GM12891 (cell line): ENCODE measurements at regions not wholly inside any gene's neighbourhood (a gene's known extent, or its start where the extent isn't known, plus 50 kb on each side); places are given as distances from the start of the nearest gene placed in this dataset.

Source experiments
- DNase-seq: peaks from one replicate; pipeline ENCODE4 v3.0.0; 2011; ENCODE audit warnings: low spot score; ENCODE audit not compliant: insufficient read length
- FAIRE-seq: peaks from 2 replicates; lab custom pipeline; 2011; peaks lifted over from hg19 to GRCh38; lab: Jason Lieb, UNC
- PAX5 ChIP-seq: IDR thresholded peaks from 2 replicates; pipeline ENCODE4 v1.6.1; 2011; ENCODE audit warnings: low read length, moderate library complexity, mild to moderate bottlenecking; ENCODE audit not compliant: insufficient read depth, severe bottlenecking
- POLR2A ChIP-seq: IDR thresholded peaks from 2 replicates; pipeline ENCODE4 v1.6.1; 2011; ENCODE audit warnings: low read depth, low read length, control low read depth
- POLR2AphosphoS5 ChIP-seq: IDR thresholded peaks from 2 replicates; pipeline ENCODE4 v1.6.1; 2011; ENCODE audit warnings: low read depth, low read length, control low read depth
- POU2F2 ChIP-seq: IDR thresholded peaks from 2 replicates; pipeline ENCODE4 v1.6.1; 2011; ENCODE audit warnings: low read depth, mild to moderate bottlenecking, control low read depth, low read length, moderate library complexity
- SPI1 ChIP-seq: IDR thresholded peaks from 2 replicates; pipeline ENCODE4 v1.6.1; 2011; ENCODE audit warnings: low read depth, low read length, control low read depth
- TAF1 ChIP-seq: IDR thresholded peaks from 2 replicates; pipeline ENCODE4 v1.6.1; 2011; ENCODE audit warnings: low read depth, low read length, control low read depth

GRCh38 chr11:82315093-82315492, 418.6 kb downstream of the FAM181B start:
- TF ChIP-seq SPI1 = no peak
- no peak for TF ChIP-seq POLR2AphosphoS5
- no peak for TF ChIP-seq POLR2A
- no peak for TF ChIP-seq POU2F2
- TF ChIP-seq TAF1 = no peak
- no peak for TF ChIP-seq PAX5
- DNase-seq = peak; percentile 12
- FAIRE-seq = no peak

DNA sequence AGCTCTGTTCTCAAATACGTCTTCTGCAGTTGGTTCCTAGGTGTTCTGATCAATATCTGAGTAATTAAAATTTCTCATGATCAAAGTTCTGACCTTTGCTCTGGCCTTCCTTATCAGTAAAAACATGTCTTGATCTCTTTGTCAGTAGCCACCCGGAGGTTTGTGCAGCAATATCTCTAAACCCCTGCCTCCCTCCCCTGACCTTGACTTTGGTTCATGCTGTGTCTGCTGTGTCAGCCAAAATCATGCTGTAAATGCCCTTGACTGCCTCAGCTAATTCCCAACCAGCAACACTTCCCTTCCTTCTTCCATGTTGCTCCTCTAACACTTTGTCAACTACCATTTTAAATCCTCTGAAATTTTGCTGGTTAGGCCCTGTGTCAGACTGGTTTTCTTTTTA, 424.7 kb downstream of the FAM181B start:
- FAIRE-seq = no peak
- TF ChIP-seq POLR2A = no peak
- DNase-seq = no peak

DNA sequence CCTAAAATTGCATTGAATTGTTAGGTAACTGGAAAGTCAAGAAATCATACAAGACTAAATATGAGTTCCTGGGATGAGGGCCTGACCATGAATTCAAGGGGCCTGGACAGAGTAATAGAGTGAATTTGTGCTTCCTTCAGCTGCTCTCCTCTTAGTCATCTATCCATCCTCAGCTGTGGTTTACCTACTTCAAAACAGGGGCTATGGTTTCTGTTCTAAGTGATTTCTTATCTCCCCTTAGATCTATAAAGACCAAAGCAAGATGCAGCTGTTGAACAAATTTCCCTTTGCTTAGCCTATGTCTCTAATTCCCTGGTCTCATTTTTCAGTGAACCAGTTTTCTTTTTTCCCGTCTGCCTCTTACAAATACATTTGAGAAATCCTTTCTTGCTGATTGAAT, 428.5 kb downstream of the FAM181B start:
- DNase-seq (no peak), FAIRE-seq (no peak)
- TF ChIP-seq POLR2A (no peak), POLR2AphosphoS5 (no peak), POU2F2 (no peak), TAF1 (no peak), PAX5 (no peak), SPI1 (no peak)

GRCh38 chr11:82303671-82304070, 430.0 kb downstream of the FAM181B start:
- FAIRE-seq = no peak
- TF ChIP-seq POU2F2 (no peak), PAX5 (no peak), POLR2A (no peak), TAF1 (no peak), POLR2AphosphoS5 (no peak)
- DNase-seq = no peak

DNA sequence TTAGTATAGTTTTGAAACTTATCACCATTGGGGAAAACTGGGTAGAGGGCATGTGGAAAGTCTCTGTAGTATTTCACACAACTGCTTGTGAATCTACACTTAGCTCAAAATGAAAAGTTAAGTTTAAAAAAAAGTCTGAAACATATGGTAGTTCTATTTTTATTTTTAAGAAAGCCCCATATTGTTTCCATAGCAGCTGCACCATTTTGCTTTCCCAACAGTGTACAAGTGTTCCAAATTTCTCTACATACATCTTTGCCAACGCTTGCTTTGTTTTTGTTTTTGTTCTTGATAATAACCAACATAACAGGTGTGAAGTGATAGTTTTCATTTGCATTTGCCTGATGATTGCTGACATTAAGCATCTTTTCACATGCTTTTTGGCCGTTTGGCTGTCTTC, 445.2 kb downstream of the FAM181B start:
- TF ChIP-seq PAX5 (no peak), SPI1 (no peak), POU2F2 (no peak), TAF1 (no peak), POLR2A (no peak), POLR2AphosphoS5 (no peak)
- DNase-seq (no peak), FAIRE-seq (no peak)

DNA sequence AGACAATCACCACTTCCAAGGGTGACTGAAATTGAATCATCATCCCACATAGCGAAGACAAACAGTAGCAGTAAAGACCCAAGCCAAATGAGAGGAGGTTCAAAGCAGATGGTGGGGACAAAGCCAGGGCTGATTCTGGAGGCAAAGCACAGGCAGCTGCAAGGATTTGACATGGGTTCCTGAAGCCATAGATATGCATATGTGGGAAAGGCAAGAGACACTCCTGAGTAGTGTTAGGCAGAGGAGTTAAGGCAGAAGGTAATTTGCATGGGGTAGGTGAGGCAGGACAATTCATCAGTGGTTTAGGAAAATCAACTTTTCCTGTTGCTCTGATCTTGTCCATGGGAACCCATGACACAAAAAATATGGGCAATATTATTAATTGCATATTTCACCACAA, 462.8 kb downstream of the FAM181B start:
- FAIRE-seq (no peak), DNase-seq (no peak)
- no peak for TF ChIP-seq PAX5

GRCh38 chr11:82268627-82269026, 465.0 kb downstream of the FAM181B start:
- no peak for FAIRE-seq
- no peak for DNase-seq
- TF ChIP-seq SPI1 (peak; percentile 14; the same call in 1 of the 2 replicates), TAF1 (no peak)

- FAIRE-seq (no peak), DNase-seq (no peak)
- no peak for TF ChIP-seq POLR2AphosphoS5
- TF ChIP-seq PAX5 = no peak
- no peak for TF ChIP-seq TAF1
- TF ChIP-seq POLR2A = no peak
- no peak for TF ChIP-seq SPI1
- TF ChIP-seq POU2F2 = no peak
These were observed 466.5 kb downstream of the FAM181B start for GRCh38 chr11:82267186-82267585.

DNA sequence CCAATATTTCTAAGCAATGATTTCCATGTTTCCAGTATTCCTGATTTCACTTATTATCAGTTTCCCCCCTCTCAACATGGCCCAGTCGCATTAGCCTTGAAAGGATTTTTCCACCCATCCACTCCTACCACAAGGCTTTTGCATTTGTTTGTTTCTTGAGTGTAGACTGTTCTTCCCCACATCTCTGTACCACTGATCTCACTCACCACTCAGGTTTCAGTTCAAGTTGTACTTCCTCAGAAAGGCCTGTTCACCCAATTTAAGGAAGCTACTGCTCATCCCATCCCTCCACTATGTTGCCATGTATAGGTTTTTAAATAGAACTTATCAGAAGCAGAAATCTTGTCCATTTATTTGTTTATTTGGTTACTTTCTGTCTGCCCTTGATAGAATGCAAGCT, 472.3 kb downstream of the FAM181B start:
- no peak for DNase-seq
- no peak for FAIRE-seq
- TF ChIP-seq PAX5 = no peak
- TF ChIP-seq POU2F2 = no peak
- no peak for TF ChIP-seq POLR2AphosphoS5

DNA sequence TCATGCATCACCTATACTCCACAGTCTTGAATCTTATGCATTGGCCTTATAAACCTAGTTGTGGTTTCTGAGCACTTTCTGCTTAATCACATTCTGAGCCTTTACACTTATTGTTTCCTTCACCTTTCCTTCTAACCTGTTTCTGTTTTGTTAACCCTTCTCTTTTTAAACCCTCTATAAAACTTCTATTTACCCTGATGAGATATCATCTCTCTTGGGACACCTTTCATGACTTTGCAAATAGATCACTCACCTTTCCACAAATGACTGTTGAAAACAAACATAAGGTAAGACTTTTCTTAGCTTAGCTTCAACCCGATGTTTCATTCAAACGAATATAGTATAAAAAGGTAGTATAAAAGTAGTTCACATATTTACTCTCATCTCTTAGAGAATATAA, 483.6 kb downstream of the FAM181B start:
- TF ChIP-seq POU2F2 (no peak), SPI1 (no peak), POLR2A (no peak), TAF1 (no peak), PAX5 (no peak), POLR2AphosphoS5 (no peak)
- no peak for FAIRE-seq
- no peak for DNase-seq

DNA sequence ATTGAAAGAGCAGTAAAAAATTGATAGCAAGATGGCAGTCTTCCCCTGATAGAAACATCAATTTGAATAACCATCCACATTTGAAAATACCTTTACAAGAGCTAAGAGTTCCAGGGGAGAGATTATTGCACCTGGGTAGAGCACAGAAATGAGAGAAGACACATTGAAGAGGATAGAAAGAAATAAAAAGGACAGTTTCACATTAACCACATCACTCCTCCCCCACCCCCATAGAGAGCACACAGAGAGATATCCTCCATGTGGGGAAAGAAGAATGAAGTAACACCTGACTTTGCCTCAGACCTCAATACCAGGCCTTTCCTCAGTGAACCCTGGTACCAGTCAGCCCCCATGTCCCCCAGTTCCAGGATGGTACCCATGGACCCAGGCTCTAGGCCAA, 486.7 kb downstream of the FAM181B start:
- FAIRE-seq (no peak), DNase-seq (no peak)
- TF ChIP-seq TAF1 (no peak), PAX5 (no peak), POLR2A (no peak), POLR2AphosphoS5 (no peak), SPI1 (no peak), POU2F2 (no peak)

DNA sequence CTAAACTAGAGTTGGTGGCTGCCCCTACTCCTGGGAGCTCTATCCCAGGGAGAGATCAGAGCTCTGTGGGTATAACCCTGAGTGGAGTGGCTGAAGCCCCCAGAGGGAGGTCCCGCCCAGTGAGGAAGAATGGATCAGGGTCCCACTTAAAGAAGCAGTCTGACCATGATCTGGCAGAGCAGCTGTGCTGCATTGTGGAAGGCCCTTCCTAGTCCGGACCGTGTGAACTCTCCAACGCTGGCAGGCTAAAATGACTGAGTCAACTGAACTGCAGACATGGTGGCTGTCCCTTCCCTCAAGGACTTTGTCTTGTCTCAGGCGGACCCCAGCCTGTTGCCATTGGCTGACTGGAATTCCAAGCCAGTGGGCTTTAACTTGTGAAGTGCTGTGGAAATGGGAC, 494.2 kb downstream of the FAM181B start:
- DNase-seq = no peak
- FAIRE-seq = no peak
- TF ChIP-seq POU2F2 (no peak), PAX5 (no peak), POLR2AphosphoS5 (no peak)

- DNase-seq (no peak), FAIRE-seq (no peak)
These were observed 499.4 kb downstream of the FAM181B start for GRCh38 chr11:82234256-82234655.

More at GRCh38 chr11:82234256-82234655, 499.4 kb downstream of the FAM181B start:
- TF ChIP-seq SPI1 (no peak), POLR2A (no peak), TAF1 (no peak), POLR2AphosphoS5 (no peak), POU2F2 (no peak), PAX5 (no peak)
